OCI-LY7 (cell line): ENCODE measurements at regions not wholly inside any gene's neighbourhood (a gene's known extent, or its start where the extent isn't known, plus 50 kb on each side); places are given as distances from the start of the nearest gene placed in this dataset.

ENCODE experiments used
- CTCF ChIP-seq: fragments of 200-600 bp; sonication (generic); conservative IDR thresholded peaks from 2 replicates; pipeline ENCODE4 v1.5.1; 2014; ENCODE audit warnings: mild to moderate bottlenecking, antibody characterized with exemption, low read length, moderate library complexity, mixed read lengths
- EZH2phosphoT487 ChIP-seq: fragments of 200-600 bp; sonication (generic); IDR thresholded peaks from 2 replicates; pipeline ENCODE4 v1.6.1; 2018; ENCODE audit warnings: low read depth, borderline replicate concordance, mild to moderate bottlenecking, mixed run types, antibody characterized with exemption, low read length, moderate library complexity, mixed read lengths

GRCh38 chr16:85235991-85236817, 123.9 kb upstream of the CIBAR2 start:
- TF ChIP-seq CTCF (no peak), EZH2phosphoT487 (no peak)
